ENCODE measurements at regions not wholly inside any gene's neighbourhood (a gene's known extent, or its start where the extent isn't known, plus 50 kb on each side); places are given as distances from the start of the nearest gene placed in this dataset.
A peak's percentile ranks its signal among the peaks of the same experiment; 100 is the strongest.
"Not testable (repeated sequence)": the region's sequence is repeated elsewhere in the genome, so short reads cannot be mapped to it uniquely, and the experiment has no call there.

- Histone ChIP-seq H3K4me1 (ENCODE audit: control insufficient read depth in 2 of 2, insufficient read depth in 2 of 2, low read length in 2 of 2) (peaks cover 8 to 26% of the 10 kb centered on the region in 2 donors), H3K9me3 (ENCODE audit: control insufficient read depth in 2 of 2, insufficient read depth in 1 of 2, low read length in 1 of 2) (no peaks in the 10 kb centered on the region), H3K27ac (ENCODE audit: low read depth in 1 of 2, low read length in 1 of 2) (no peak overlapping the region), H3K27me3 (ENCODE audit: control insufficient read depth in 2 of 2, insufficient read depth in 1 of 2, low read length in 1 of 2) (no peaks in the 10 kb centered on the region), H3K36me3 (ENCODE audit: control insufficient read depth in 2 of 2, insufficient read depth in 2 of 2, low read length in 1 of 2) (no peaks in the 10 kb centered on the region), H3K4me3 (ENCODE audit: low read length in 2 of 2) (no peak overlapping the region)
- no peak for DNase-seq (ENCODE audit: low read depth in 6 of 9, low spot score in 9 of 9)
- WGBS: 88% methylated on average over 6 of the region's 6 CpGs
These were observed 339.7 kb upstream of the CLINT1 start for GRCh38 chr5:158198636-158199035.

GRCh38 chr5:158195416-158196210 lies 336.7 kb upstream of the CLINT1 start:
- WGBS: 69% methylated on average over 5 of the region's 5 CpGs
- no peak overlapping the region for H3K4me3 ChIP-seq (ENCODE audit: low read length in 2 of 2)

GRCh38 chr5:158194561-158194976 lies 335.6 kb upstream of the CLINT1 start:
- Histone ChIP-seq H3K4me1 (ENCODE audit: control insufficient read depth in 2 of 2, insufficient read depth in 2 of 2, low read length in 2 of 2) (peaks cover 8 to 26% of the 10 kb centered on the region in 2 donors), H3K36me3 (ENCODE audit: control insufficient read depth in 2 of 2, insufficient read depth in 2 of 2, low read length in 1 of 2) (no peaks in the 10 kb centered on the region), H3K27ac (ENCODE audit: low read depth in 1 of 2, low read length in 1 of 2) (no peak overlapping the region), H3K4me3 (ENCODE audit: low read length in 2 of 2) (no peak overlapping the region), H3K9me3 (ENCODE audit: control insufficient read depth in 2 of 2, insufficient read depth in 1 of 2, low read length in 1 of 2) (no peaks in the 10 kb centered on the region), H3K27me3 (ENCODE audit: control insufficient read depth in 2 of 2, insufficient read depth in 1 of 2, low read length in 1 of 2) (no peaks in the 10 kb centered on the region)
- 6% methylated on average over 10 of the region's 10 CpGs for WGBS
- peak in 2 of 9 donors; percentile 13 to 46 for DNase-seq (ENCODE audit: low read depth in 6 of 9, low spot score in 9 of 9)

More at GRCh38 chr5:158195416-158196210, 336.7 kb upstream of the CLINT1 start:
- peak in 1 of 9 donors; percentile 16 for DNase-seq (ENCODE audit: low read depth in 6 of 9, low spot score in 9 of 9)
- no peak overlapping the region for H3K27ac ChIP-seq (ENCODE audit: low read depth in 1 of 2, low read length in 1 of 2)
- no peaks in the 10 kb centered on the region for H3K9me3 ChIP-seq (ENCODE audit: control insufficient read depth in 2 of 2, insufficient read depth in 1 of 2, low read length in 1 of 2)
- H3K27me3 ChIP-seq (ENCODE audit: control insufficient read depth in 2 of 2, insufficient read depth in 1 of 2, low read length in 1 of 2): no peaks in the 10 kb centered on the region
- H3K4me1 ChIP-seq (ENCODE audit: control insufficient read depth in 2 of 2, insufficient read depth in 2 of 2, low read length in 2 of 2): peaks cover 8 to 26% of the 10 kb centered on the region in 2 donors
- no peaks in the 10 kb centered on the region for H3K36me3 ChIP-seq (ENCODE audit: control insufficient read depth in 2 of 2, insufficient read depth in 2 of 2, low read length in 1 of 2)

GRCh38 chr5:158193395-158193794 lies 334.4 kb upstream of the CLINT1 start:
- not testable (repeated sequence) for H3K4me3 ChIP-seq (ENCODE audit: low read length in 2 of 2); H3K27ac ChIP-seq (ENCODE audit: low read depth in 1 of 2, low read length in 1 of 2); H3K36me3 ChIP-seq (ENCODE audit: control insufficient read depth in 2 of 2, insufficient read depth in 2 of 2, low read length in 1 of 2); H3K27me3 ChIP-seq (ENCODE audit: control insufficient read depth in 2 of 2, insufficient read depth in 1 of 2, low read length in 1 of 2); H3K9me3 ChIP-seq (ENCODE audit: control insufficient read depth in 2 of 2, insufficient read depth in 1 of 2, low read length in 1 of 2); DNase-seq (ENCODE audit: low read depth in 6 of 9, low spot score in 9 of 9)
- peaks cover 8 to 22% of the 10 kb centered on the region in 2 donors for H3K4me1 ChIP-seq (ENCODE audit: control insufficient read depth in 2 of 2, insufficient read depth in 2 of 2, low read length in 2 of 2)
- WGBS: 98% methylated on average over 2 of the region's 2 CpGs

- Histone ChIP-seq H3K4me1 (ENCODE audit: control insufficient read depth in 2 of 2, insufficient read depth in 2 of 2, low read length in 2 of 2) (peaks cover 0 to 2% of the 10 kb centered on the region in 2 donors), H3K27me3 (ENCODE audit: control insufficient read depth in 2 of 2, insufficient read depth in 1 of 2, low read length in 1 of 2) (no peaks in the 10 kb centered on the region), H3K9me3 (ENCODE audit: control insufficient read depth in 2 of 2, insufficient read depth in 1 of 2, low read length in 1 of 2) (no peaks in the 10 kb centered on the region), H3K4me3 (ENCODE audit: low read length in 2 of 2) (no peak overlapping the region), H3K36me3 (ENCODE audit: control insufficient read depth in 2 of 2, insufficient read depth in 2 of 2, low read length in 1 of 2) (no peaks in the 10 kb centered on the region), H3K27ac (ENCODE audit: low read depth in 1 of 2, low read length in 1 of 2) (no peak overlapping the region)
- DNase-seq (ENCODE audit: low read depth in 6 of 9, low spot score in 9 of 9): no peak
- WGBS: 96% methylated on average over 4 of the region's 4 CpGs
These were observed 321.5 kb upstream of the CLINT1 start for GRCh38 chr5:158180407-158180806.

- H3K4me3 ChIP-seq (ENCODE audit: low read length in 2 of 2): no peak overlapping the region
- no peak overlapping the region for H3K27ac ChIP-seq (ENCODE audit: low read depth in 1 of 2, low read length in 1 of 2)
- H3K9me3 ChIP-seq (ENCODE audit: control insufficient read depth in 2 of 2, insufficient read depth in 1 of 2, low read length in 1 of 2): no peaks in the 10 kb centered on the region
- WGBS: 92% methylated on average over 7 of the region's 7 CpGs
- H3K27me3 ChIP-seq (ENCODE audit: control insufficient read depth in 2 of 2, insufficient read depth in 1 of 2, low read length in 1 of 2): no peaks in the 10 kb centered on the region
- peaks cover 0 to 6% of the 10 kb centered on the region in 2 donors for H3K4me1 ChIP-seq (ENCODE audit: control insufficient read depth in 2 of 2, insufficient read depth in 2 of 2, low read length in 2 of 2)
- DNase-seq (ENCODE audit: low read depth in 6 of 9, low spot score in 9 of 9): no peak
- no peaks in the 10 kb centered on the region for H3K36me3 ChIP-seq (ENCODE audit: control insufficient read depth in 2 of 2, insufficient read depth in 2 of 2, low read length in 1 of 2)
These were observed 320.3 kb upstream of the CLINT1 start for GRCh38 chr5:158179271-158179670.

GRCh38 chr5:158178535-158178934 lies 319.6 kb upstream of the CLINT1 start:
- Histone ChIP-seq H3K27ac (ENCODE audit: low read depth in 1 of 2, low read length in 1 of 2) (no peak overlapping the region), H3K9me3 (ENCODE audit: control insufficient read depth in 2 of 2, insufficient read depth in 1 of 2, low read length in 1 of 2) (no peaks in the 10 kb centered on the region), H3K36me3 (ENCODE audit: control insufficient read depth in 2 of 2, insufficient read depth in 2 of 2, low read length in 1 of 2) (no peaks in the 10 kb centered on the region), H3K4me1 (ENCODE audit: control insufficient read depth in 2 of 2, insufficient read depth in 2 of 2, low read length in 2 of 2) (peaks cover 0 to 6% of the 10 kb centered on the region in 2 donors), H3K27me3 (ENCODE audit: control insufficient read depth in 2 of 2, insufficient read depth in 1 of 2, low read length in 1 of 2) (no peaks in the 10 kb centered on the region), H3K4me3 (ENCODE audit: low read length in 2 of 2) (no peak overlapping the region)
- no peak for DNase-seq (ENCODE audit: low read depth in 6 of 9, low spot score in 9 of 9)
- WGBS: 97% methylated on average over 6 of the region's 6 CpGs

GRCh38 chr5:158177146-158177545 lies 318.2 kb upstream of the CLINT1 start:
- no peaks in the 10 kb centered on the region for H3K27me3 ChIP-seq (ENCODE audit: control insufficient read depth in 2 of 2, insufficient read depth in 1 of 2, low read length in 1 of 2)
- H3K36me3 ChIP-seq (ENCODE audit: control insufficient read depth in 2 of 2, insufficient read depth in 2 of 2, low read length in 1 of 2): no peaks in the 10 kb centered on the region
- no peak overlapping the region for H3K4me3 ChIP-seq (ENCODE audit: low read length in 2 of 2)
- no peaks in the 10 kb centered on the region for H3K9me3 ChIP-seq (ENCODE audit: control insufficient read depth in 2 of 2, insufficient read depth in 1 of 2, low read length in 1 of 2)
- no peak for DNase-seq (ENCODE audit: low read depth in 6 of 9, low spot score in 9 of 9)
- H3K4me1 ChIP-seq (ENCODE audit: control insufficient read depth in 2 of 2, insufficient read depth in 2 of 2, low read length in 2 of 2): peaks cover 0 to 6% of the 10 kb centered on the region in 2 donors
- H3K27ac ChIP-seq (ENCODE audit: low read depth in 1 of 2, low read length in 1 of 2): no peak overlapping the region

- Histone ChIP-seq H3K9me3 (ENCODE audit: control insufficient read depth in 2 of 2, insufficient read depth in 1 of 2, low read length in 1 of 2) (no peaks in the 10 kb centered on the region), H3K4me1 (ENCODE audit: control insufficient read depth in 2 of 2, insufficient read depth in 2 of 2, low read length in 2 of 2) (peaks cover 0 to 6% of the 10 kb centered on the region in 2 donors), H3K36me3 (ENCODE audit: control insufficient read depth in 2 of 2, insufficient read depth in 2 of 2, low read length in 1 of 2) (no peaks in the 10 kb centered on the region), H3K4me3 (ENCODE audit: low read length in 2 of 2) (no peak overlapping the region), H3K27ac (ENCODE audit: low read depth in 1 of 2, low read length in 1 of 2) (no peak overlapping the region), H3K27me3 (ENCODE audit: control insufficient read depth in 2 of 2, insufficient read depth in 1 of 2, low read length in 1 of 2) (no peaks in the 10 kb centered on the region)
- DNase-seq (ENCODE audit: low read depth in 6 of 9, low spot score in 9 of 9): no peak
- 96% methylated on average over 6 of the region's 6 CpGs for WGBS
These were observed 317.1 kb upstream of the CLINT1 start for GRCh38 chr5:158175934-158176481.
